ENCODE measurements at regions not wholly inside any gene's neighbourhood (a gene's known extent, or its start where the extent isn't known, plus 50 kb on each side); places are given as distances from the start of the nearest gene placed in this dataset.

DNA sequence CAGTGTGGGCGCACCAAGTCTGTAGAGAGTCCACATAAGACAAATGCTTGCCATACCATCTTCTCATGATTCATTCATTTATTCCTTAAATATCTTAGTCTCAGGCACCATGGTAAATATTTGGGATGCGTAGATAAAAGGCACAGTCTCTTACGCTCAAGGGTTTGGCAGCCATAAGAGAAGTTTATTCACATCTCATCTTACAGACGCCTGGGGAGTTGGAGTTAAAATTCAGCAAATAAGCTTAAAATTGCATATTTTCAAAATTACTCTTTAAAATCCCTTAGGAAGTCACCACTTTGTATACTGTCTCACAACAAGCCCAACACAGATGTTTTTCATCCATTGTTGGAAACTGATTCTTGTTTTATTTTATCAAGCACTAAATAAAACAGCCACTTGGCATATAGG lies 363.3 kb downstream of the KIF16B start:
- Mint-ChIP-seq H3K4me3 (no peak overlapping the region), H3K27ac (peak overlapping the region in 2 of 3 experiments; percentile 1 to 61), H3K9me3 (no peaks in the 10 kb centered on the region), H3K27me3 (ENCODE audit: low read depth) (no peaks in the 10 kb centered on the region), H3K36me3 (ENCODE audit: low read depth) (no peaks in the 10 kb centered on the region), H3K4me1 (peaks cover 20% of the 10 kb centered on the region)
- TF ChIP-seq, protein P1, sequence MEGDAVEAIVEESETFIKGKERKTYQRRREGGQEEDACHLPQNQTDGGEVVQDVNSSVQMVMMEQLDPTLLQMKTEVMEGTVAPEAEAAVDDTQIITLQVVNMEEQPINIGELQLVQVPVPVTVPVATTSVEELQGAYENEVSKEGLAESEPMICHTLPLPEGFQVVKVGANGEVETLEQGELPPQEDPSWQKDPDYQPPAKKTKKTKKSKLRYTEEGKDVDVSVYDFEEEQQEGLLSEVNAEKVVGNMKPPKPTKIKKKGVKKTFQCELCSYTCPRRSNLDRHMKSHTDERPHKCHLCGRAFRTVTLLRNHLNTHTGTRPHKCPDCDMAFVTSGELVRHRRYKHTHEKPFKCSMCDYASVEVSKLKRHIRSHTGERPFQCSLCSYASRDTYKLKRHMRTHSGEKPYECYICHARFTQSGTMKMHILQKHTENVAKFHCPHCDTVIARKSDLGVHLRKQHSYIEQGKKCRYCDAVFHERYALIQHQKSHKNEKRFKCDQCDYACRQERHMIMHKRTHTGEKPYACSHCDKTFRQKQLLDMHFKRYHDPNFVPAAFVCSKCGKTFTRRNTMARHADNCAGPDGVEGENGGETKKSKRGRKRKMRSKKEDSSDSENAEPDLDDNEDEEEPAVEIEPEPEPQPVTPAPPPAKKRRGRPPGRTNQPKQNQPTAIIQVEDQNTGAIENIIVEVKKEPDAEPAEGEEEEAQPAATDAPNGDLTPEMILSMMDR (IDR thresholded peaks at IDR 0.05; ENCODE audit: unreplicated experiment in 3 of 3): no peak

DNA sequence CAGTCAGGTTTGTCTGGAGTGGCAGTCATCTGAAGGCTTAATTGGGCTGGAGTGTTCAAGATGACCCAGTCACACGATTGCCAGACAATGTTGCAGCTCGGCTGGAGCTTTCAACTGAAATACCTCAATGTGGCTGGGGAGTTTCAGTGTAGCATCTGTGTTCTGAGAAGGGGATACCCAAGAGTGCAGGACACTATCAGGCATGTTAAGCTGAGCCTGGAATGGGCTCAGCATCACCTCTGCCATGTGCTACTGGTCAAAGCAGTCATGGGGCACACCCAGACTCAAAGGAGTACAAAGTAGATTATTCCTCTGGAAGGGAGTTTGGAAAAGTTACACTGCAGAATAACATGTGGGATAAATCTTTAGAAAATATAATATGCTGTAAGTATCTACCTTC lies 363.9 kb downstream of the KIF16B start:
- no peaks in the 10 kb centered on the region for H3K27me3 Mint-ChIP-seq (ENCODE audit: low read depth)
- H3K9me3 Mint-ChIP-seq: no peaks in the 10 kb centered on the region
- peak overlapping the region in 2 of 3 experiments; percentile 15 to 61 for H3K27ac Mint-ChIP-seq
- TF ChIP-seq, protein P1 (IDR thresholded peaks at IDR 0.05; ENCODE audit: unreplicated experiment in 3 of 3): no peak
- H3K4me3 Mint-ChIP-seq: no peak overlapping the region
- no peaks in the 10 kb centered on the region for H3K36me3 Mint-ChIP-seq (ENCODE audit: low read depth)
- H3K4me1 Mint-ChIP-seq: peaks cover 19% of the 10 kb centered on the region

DNA sequence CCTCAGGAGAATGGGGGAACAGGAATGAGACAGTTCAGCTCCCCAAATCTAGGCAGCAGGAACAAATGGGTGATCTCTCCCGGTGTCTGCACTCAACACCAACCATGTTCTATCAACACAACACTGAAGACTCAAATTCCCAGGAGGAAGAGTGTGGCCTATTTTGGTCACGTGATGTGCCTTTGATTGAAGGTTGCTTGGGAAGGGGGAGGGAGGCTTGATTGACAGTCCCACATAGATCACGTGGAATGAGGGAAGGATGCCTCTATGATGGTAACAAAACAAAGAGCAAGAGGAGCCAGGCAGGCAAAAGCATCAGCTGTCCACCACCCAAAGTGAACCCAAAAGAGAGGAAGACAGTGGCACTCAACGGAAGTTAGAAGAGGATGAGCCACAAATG lies 364.8 kb downstream of the KIF16B start:
- Mint-ChIP-seq H3K4me1 (peaks cover 19% of the 10 kb centered on the region), H3K36me3 (ENCODE audit: low read depth) (no peaks in the 10 kb centered on the region), H3K9me3 (no peaks in the 10 kb centered on the region), H3K4me3 (no peak overlapping the region), H3K27ac (no peak overlapping the region), H3K27me3 (ENCODE audit: low read depth) (no peaks in the 10 kb centered on the region)
- TF ChIP-seq, protein P1 (IDR thresholded peaks at IDR 0.05; ENCODE audit: unreplicated experiment in 3 of 3): no peak

DNA sequence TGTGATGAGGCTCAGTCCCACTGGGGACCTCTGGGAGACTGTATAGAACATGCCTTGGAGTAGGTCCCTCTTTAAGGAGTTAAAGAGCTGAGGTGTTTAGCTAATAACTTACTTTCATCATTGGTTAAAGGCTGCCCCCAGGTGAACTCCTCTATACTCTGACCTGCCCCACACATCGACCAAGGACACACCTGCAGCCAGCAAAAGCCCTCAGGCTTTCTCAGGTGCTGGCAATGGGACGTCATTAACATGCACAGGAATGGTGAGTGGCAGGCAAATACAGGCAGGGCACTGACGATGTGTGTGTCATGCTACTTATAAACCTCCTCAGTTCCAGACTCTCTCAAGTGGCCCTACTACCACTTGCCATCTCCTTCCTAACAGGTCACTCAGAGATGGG lies 366.4 kb downstream of the KIF16B start:
- Mint-ChIP-seq H3K27me3 (ENCODE audit: low read depth) (peaks cover 4% of the 10 kb centered on the region), H3K9me3 (no peaks in the 10 kb centered on the region), H3K4me1 (peaks cover 19% of the 10 kb centered on the region), H3K27ac (no peak overlapping the region), H3K4me3 (no peak overlapping the region), H3K36me3 (ENCODE audit: low read depth) (no peaks in the 10 kb centered on the region)
- TF ChIP-seq, protein P1 (IDR thresholded peaks at IDR 0.05; ENCODE audit: unreplicated experiment in 3 of 3): no peak

DNA sequence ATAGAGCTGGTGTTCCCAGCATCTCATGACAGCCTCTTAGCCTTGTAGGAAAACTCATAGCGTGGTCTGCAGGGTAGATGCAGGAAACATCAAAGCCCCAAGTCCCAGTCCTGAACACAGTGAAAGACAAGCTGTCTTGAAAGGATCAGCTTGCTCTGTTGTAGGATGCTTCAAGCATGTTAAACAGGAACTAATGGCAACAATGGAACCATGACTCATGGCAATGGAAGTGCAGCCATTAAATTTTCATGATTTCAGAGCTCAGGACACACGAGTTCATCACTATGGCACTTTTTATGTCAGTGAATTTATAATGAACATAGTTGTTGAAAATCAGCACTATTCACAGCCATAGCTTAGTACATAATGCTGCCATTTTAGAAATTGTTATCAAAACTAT lies 367.7 kb downstream of the KIF16B start:
- Mint-ChIP-seq H3K4me1 (peaks cover 15% of the 10 kb centered on the region), H3K4me3 (no peak overlapping the region), H3K27ac (no peak overlapping the region), H3K36me3 (ENCODE audit: low read depth) (no peaks in the 10 kb centered on the region), H3K27me3 (ENCODE audit: low read depth) (peaks cover 4% of the 10 kb centered on the region), H3K9me3 (no peaks in the 10 kb centered on the region)
- TF ChIP-seq, protein P1 (IDR thresholded peaks at IDR 0.05; ENCODE audit: unreplicated experiment in 3 of 3): no peak

DNA sequence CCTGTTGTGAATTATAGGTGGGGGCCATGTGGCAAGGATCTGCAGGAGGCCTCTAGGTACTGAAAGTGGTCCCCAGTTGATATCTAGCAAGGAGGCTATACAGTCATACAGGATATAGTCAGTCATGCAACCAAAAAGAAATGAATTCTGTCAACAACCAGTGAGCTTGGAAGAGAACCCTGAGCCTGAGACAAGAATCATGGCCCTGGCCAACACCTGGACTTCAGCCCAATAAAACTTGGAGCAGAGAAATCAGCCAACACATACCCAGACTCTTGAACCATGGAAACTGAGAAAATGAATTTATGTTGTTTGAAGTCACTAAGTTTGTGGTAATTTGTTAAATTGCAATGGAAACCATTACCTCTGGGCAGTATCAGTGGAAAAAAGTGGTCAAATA lies 370.2 kb downstream of the KIF16B start:
- peaks cover 3% of the 10 kb centered on the region for H3K9me3 Mint-ChIP-seq
- H3K36me3 Mint-ChIP-seq (ENCODE audit: low read depth): no peaks in the 10 kb centered on the region
- H3K4me1 Mint-ChIP-seq: no peaks in the 10 kb centered on the region
- no peak overlapping the region for H3K4me3 Mint-ChIP-seq
- no peak overlapping the region for H3K27ac Mint-ChIP-seq
- peaks cover 4% of the 10 kb centered on the region for H3K27me3 Mint-ChIP-seq (ENCODE audit: low read depth)
- TF ChIP-seq, protein P1 (IDR thresholded peaks at IDR 0.05; ENCODE audit: unreplicated experiment in 3 of 3): no peak
